ENCODE measurements at regions not wholly inside any gene's neighbourhood (a gene's known extent, or its start where the extent isn't known, plus 50 kb on each side); places are given as distances from the start of the nearest gene placed in this dataset.
"Not testable (repeated sequence)": the region's sequence is repeated elsewhere in the genome, so short reads cannot be mapped to it uniquely, and the experiment has no call there.

DNA sequence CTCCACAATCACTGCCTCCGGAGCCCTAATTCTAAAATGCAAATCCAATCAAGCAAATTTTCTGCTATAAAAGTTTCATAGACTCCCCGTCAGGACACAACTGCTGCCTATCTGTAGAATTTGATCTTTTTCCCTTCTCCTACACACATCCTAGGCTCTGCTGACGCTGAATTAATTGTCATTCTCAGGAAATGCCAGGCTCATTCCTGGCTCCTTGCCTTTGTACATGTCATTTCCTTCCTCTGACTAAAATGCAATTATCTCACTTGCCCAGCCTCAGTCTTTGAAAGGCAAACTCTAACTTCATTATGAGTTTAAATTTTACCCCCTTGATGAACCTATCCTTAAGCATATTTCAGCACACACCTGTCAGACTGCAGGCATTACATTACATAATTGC, 844.9 kb upstream of the CRIM1 start:
- no peak for DNase-seq

DNA sequence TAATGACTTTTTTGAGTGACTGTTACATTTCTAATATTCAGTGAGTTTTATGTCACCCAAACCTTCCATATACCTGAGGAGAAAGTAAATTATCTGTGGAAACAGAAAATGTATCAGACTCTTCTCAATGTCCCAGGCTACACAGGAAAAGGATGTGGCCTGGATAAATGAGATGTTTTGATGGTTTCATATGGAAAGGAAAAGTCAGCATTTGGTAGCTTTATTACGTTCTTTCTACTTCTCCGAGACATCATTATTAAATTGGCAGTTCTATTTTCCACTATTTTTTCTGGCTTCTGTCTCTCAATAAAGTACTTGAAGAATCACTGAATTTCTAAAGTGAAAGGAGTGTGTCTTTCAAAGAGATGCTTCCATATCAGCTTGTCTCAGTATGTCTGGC, 847.0 kb upstream of the CRIM1 start:
- no peak for DNase-seq

DNA sequence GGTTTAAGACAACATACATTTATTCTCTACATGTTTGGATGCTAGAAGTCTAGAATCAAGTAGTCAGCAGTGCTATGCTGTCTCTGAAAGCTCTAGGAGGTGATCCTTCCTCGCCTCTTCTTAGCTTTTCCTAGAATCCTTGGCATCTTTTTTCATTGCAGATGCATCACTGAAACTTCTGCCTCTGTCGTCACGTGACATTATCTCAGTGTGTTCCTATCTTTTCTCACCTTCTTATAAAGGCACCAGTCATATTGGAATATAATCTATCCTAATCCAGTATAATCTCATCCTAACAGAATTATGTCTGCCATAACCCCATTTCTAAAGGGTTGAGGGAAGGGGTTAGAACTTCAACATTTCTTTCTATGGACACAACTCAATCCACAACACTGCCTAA, 851.2 kb upstream of the CRIM1 start:
- DNase-seq, result no peak

DNA sequence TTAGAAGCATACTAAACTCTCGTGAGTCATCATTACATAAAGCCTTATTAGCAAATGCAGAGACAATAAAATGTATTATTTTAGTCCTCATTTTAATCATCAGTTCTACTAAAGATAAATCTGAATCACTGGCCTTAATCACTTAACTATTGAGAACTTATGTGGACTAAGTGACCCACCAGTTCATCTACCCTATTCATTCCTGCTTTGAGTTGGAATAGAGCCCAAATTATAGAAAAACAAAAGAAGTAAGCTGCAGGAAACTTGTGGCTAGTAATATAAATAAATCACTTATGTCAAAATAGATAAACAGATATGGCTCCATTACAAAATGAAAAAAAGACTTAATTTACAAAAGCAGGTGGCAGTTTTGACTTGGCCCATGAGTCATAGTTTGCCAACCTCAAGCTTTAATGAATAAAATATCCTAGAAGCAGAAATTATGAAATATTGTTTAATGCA, 851.8 kb upstream of the CRIM1 start:
- no peak for DNase-seq

DNA sequence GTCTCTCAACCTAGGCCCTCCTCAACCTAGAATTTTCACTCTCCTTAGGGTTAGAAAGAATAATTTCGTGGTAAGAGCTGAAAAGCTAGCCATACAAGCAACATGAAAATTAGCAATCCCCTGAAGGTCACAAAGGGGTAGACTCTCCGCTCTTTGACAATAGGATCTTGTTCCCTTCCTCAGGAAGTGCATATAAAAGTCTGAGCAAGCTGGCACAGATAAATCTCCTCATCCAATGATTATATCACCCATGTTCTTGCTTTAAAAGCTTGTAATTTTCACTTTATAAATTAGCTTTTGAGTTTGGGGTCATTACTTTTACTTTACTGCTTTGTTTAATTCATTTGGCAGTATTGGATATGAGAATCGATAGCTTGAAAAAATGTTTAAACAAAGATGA, 852.3 kb upstream of the CRIM1 start:
- DNase-seq, result no peak

DNA sequence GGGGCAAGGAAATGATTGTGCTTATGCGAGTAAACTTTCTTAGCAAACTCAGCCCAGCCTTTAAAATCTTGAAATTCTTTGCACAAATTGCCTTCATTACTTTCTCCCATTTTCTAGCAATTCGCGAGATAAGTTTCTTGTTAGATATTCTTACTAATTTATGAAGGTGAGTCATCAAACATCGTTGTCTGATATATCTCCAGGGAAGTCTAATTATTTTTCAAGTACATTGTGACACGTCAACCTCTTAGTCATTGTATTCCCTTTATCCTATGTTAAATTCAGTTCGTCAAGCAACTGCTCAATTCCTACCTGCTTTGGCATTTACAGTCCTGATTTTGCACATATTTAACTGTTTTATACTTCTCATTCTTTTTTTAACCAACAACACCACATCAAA, 854.5 kb upstream of the CRIM1 start:
- no peak for DNase-seq

DNA sequence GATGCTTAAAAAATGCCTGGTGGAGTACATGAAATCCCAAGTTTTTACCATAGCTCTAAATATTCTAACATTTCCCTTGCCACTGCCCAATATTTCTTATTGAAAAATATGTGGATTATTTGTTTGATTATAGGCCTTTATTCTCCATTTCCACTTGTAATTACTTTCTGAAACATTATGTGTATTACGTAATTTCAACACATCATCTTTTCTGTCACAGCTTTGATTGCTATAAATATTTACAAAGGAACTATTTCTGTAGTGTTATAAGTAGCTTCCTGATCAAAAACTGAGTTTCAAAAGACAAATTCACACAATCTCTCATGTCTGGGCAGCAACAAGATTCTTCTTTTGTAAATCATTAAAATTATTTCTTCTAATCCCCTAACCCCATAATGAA, 859.6 kb upstream of the CRIM1 start:
- DNase-seq, result no peak

DNA sequence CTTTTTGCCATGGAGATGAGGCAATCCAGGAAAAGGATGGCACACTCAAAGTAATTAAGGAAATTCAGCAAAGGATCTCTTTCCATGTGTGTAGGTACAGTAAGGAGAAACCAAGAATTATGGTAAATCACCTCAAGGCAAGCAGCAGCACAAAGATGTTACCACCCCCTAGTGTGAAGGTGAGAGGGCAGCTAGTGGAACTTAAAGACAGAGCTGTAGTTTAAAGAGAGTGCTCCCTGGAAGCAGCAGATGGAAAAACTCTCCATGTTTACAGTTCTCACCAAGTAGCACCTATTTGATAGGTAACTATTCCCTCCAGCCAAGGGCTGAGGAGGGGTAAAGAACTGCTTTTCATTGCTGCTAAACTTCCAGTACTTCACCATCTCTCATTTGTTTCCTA, 860.4 kb upstream of the CRIM1 start:
- DNase-seq, result no peak

DNA sequence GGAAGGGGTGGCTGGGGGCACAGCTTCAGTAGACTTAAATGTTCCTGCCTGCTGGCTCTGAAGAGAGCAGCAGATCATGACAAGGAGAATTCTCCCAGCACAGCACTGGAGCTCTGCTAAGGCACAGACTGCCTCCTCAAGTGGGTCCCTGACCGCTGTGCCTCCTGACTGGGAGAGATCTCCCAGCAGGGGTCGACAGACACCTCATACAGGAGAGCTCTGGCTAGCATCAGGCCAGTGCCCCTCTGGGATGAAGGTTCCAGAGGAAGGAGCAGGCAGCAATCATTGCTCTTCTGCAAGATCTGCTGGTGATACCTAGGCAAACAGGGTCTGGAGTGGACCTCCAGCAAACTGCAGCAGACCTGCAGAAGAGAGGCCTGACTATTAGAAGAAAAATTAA, 877.5 kb upstream of the CRIM1 start:
- not testable (repeated sequence) for DNase-seq

DNA sequence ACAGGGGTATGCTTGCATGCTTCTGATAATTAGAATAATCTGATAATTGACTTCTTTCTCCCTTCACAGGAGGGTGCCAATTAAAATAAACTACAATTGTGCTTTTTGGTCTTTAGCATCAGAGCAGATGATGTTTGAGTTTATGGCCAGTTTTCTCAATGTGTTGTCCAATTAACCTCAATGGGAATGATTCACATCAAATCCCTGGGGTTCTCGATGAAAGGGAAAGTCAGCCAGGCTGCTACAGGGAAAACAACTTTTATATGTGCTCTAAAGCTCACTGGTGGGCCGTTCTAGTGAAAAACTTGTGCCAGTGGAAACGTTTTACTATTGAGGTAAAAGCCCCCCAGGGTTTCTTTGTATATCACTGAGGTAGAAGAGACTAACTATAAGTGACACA, 887.3 kb upstream of the CRIM1 start:
- DNase-seq, result no peak

DNA sequence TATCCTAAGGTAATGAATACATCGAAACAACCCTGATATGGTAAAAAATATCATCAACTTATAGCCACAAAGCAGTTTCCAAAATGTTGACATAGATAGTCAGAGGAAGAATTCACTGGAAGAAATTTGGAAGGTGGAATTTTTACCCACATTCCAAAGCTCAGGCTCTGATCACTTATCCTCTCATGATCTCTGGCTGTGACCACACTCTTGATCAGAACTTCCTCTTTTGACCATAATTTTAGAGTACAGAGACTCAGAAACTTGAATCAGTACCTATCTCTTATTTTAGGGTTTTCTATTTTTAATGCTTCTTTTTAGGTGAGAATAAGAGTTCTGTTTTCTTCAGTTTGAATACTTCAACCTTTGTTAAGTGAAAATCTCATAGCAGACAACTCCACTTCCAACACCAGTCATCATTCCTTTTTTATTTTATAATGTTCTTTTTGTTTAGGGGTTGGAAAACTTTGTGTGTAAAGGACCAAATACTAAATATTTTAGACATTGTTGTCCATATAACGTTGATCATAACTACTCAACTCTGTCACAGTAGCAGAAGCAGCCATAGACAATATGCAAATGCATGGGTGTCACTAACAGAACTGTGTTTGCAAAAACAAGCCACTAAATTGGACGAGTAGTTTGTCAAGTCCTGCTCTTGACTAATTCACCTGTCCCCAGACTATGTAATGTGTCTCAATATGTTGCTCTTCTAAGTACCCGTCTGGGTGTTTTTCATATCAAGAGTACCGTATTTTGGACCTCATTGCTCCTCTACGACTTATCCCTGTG, 891.6 kb upstream of the CRIM1 start:
- DNase-seq, result no peak

DNA sequence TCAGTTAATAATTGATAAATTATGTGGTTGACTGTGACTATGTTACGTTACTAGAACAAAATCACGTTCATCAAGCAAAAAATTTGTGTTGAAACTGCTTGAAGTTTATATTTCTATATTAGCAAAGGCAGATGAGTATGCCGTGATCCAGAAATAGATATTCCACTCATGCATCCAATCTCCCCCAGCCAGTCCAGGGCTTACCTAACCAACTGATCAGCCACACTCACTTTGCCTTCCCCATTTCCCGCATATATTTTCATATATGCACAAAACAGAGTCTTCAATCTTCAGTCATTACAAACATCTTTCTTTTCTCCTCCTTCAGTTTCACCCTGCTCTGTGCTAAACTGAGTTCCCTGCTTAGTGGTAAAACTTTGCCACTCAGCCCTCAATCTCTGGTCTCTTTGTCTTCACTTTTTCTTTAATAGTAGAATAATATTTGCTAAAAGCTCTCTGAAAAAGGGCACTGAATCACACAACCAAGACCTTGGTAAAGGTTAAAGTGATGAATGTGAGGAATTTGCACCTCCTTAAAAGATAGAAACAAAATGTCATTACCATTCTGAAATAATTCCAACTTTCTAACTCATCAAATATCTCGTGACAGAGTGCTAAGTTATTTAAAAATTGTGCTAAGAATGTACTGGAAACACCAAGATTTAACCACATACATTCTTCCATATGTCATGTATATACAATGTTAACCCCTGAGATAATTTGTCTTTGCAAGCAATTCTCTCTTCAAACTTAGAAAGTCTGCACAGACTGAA, 893.2 kb upstream of the CRIM1 start:
- DNase-seq, result no peak

DNA sequence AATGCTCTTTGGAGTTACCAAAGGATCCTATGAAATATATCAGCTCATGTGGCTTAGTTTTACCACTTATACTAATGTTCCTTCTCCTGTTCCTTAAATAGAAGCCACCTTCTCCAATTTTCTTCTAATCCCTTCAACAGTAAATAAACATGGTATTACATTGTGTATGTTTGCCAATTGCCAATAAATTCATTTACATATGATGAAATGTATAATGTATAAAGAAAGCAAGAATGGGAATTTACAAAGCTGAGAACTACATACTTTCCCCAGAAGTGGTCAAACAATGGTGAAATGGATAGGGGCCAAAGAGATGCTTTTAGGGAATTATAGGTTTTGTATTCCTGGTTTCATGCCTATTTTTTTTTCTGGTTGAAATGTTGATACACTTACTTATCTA, 894.2 kb upstream of the CRIM1 start:
- no peak for DNase-seq

DNA sequence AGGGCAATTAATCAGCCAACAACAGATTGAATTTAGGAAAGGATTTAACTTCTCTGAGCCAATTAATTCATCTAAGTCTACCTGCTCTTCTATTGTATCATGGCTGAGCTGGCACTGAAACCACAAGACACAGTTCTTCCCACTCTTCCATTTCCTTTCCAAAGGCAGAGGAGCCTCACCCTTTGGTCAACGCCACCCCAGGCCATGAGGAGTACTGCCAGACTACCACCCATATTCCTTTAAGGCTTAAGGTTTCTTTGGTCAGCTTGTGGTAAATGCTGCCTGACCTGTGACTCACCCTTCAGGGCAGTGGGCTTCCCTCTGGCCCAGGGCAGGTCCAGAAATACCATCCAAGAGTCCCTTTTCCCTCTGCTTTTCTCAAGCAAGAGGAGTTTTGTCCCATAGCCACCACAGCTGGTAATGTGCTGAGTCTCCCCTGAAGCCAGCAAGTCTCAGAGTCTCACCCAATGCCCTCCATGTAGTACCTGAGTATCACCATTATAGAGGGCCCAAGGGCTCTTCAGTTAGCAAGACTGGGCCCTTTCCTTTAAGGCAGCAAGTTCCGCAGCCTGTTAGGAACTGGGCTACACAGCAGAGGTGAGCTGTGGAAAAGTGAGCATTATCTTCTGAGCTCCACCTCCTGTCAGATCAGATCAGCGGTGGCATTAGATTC, 900.5 kb upstream of the CRIM1 start:
- DNase-seq, result no peak

DNA sequence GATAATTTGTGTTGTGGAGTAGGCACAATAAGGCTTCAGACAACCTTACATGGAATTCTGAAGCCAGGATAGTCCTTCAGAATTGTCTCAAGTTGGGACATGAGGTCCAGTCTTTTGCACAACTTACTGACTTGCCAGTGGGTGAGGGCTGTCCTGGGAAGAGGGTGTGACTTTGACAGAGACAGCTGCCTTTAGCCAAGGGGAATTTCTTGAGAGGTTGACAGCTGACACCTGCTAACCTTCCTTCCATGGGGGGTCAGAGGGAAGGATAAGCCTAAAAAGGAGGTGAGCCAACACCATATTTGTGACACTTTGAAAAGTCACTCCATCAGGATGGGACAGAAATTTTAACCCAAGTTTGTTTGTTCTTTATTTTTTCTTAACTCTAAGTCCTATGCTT, 907.8 kb upstream of the CRIM1 start:
- no peak for DNase-seq

DNA sequence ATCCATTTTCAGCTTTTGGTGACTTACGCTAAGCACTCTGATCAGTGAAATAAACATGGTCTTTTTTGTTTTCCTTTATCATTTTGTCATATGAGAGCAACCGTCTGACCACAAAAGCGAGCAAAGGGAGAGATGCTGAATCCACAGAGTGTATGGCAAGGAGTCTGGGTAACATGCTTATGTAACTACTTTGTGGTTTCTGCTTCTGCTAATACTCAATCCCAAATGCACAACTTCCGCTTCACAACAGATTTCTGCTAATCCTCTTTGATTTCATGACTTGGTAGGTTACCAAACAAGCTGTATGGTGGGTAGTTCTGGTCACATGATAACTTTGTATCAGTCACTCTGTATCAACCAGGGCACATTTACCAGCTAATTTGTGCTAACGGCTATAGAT, 908.4 kb upstream of the CRIM1 start:
- no peak for DNase-seq

DNA sequence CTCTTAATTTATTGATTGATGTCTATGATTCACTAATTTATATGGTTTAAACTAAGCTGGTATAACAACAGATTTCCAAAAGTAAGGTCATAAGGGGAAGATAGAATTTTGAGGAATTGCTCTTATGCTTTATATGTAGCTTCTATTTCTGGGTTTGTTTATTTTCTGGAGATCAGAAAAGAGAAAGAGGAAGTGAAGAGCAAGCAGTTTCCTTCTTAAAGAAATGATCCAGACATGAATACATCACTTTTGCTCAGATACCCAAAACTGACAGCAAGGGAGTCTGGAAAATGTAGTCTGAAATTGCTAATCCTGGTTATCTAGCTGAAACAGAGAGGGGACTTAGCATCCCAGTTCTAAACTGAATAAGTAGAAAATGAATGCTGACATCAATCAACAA, 912.5 kb upstream of the CRIM1 start:
- DNase-seq, result no peak

DNA sequence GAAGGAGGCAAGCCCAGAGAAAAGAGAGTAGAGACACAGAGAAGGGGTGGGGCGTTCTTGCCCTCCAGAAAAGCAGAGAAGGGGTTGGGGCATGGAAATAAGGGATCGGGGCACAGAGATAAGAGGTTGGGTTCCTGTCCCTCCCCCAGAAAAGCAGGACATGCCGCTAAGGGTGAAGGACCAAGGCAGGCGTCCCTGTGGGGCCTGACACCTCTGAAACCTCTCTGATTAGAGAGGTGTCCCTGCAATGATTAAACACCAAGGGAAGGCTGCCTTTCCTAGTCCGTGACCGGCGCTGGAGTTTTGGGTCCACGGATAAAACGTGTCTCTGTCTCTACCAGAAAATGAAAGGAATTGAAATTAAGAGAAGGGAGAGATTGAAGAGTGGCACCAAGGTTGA, 914.0 kb upstream of the CRIM1 start:
- DNase-seq, result not testable (repeated sequence)

DNA sequence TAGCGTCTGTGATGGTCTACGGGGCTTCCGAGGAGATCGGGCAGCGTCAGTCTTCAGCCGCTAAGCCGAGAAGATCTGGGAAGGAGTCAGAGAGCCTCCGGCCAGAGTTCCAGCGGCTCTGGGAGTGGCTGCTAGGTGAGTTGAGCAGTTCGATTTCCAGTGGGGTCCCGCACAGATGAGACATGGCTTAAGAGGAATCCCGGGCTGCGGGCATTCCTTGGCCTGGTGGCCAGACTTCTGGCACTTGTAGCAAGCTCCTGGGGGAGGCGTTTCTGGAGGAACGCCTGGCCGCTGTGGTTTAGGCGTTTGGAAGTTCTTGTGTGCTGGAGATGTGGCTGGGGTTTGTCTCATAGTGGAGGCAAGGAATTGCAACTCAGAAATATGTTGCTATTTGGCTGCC, 915.3 kb upstream of the CRIM1 start:
- not testable (repeated sequence) for DNase-seq

DNA sequence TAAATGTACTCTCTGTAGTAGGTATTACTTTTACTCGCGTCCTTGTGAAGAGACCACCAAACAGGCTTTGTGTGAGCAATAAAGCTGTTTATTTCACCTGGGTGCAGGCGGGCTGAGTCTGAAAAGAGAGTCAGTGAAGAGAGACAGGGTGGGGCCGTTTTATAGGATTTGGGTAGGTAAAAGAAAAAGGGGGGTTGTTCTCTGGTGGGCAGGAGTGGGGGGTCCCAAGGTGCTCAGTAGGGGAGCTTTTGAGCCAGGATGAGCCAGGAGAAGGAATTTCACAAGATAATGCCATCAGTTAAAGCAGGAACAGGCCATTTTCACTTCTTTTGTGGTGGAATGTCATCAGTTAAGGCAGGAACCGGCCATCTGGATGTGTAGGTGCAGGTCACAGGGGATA, 918.7 kb upstream of the CRIM1 start:
- not testable (repeated sequence) for DNase-seq

DNA sequence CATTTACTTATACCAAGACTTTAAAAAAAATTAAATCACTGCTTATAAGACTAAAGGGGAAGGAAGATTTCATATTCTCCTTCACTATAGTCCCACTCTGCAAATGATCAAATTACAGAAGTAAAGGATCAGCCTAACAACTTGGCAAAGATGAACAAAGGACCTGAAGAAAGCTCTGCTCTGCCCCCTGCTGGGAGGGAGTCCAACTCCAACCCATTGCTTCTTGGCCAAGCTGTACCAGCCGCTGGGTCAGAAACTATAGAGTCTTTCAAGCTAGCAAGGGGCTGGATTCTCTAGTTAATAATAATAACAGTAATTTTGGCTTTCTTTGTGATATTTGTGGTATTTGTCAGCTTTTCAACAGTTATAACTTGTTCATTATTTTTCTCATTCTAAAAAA, 927.0 kb upstream of the CRIM1 start:
- peak in 1 of 6 experiments; percentile 1 for DNase-seq

DNA sequence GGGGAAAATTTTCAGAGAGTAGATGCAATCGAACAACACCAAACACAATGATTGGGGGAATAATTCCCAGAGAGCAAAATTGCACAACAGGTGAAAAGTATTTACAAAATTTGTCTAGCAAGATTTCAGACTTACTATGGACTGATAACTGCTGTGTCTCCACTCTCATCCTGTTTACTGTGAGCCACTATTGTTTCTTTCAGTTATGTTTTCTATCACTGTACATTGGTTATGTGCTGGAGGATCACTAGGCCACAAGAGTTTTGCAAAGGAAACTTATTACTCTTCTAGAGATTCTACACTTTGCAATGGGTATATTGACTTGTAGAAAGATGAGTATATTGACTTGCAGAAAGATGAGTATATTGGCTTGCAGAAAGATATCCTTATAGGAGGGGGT, 934.1 kb upstream of the CRIM1 start:
- DNase-seq, result no peak

DNA sequence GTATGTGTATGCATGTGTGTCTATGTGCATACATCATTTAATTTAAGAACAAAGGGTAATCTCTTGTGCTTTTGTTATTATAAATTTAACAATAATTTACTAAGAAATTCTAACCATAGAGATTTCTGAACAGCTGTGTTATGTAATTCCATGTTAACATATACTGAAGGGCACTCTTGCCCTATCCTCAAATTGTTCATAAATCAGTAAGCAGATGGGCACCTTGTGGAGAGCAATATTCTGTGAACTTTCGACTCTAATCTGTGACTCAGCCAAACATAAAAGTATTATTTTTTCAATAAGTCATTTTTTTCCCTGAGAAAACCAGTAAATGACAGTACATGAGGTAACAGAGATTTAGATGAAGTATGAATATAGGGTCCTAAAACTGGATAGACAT, 938.3 kb upstream of the CRIM1 start:
- DNase-seq, result no peak
